ENCODE measurements at regions not wholly inside any gene's neighbourhood (a gene's known extent, or its start where the extent isn't known, plus 50 kb on each side); places are given as distances from the start of the nearest gene placed in this dataset.
"Not testable (repeated sequence)": the region's sequence is repeated elsewhere in the genome, so short reads cannot be mapped to it uniquely, and the experiment has no call there.

DNA sequence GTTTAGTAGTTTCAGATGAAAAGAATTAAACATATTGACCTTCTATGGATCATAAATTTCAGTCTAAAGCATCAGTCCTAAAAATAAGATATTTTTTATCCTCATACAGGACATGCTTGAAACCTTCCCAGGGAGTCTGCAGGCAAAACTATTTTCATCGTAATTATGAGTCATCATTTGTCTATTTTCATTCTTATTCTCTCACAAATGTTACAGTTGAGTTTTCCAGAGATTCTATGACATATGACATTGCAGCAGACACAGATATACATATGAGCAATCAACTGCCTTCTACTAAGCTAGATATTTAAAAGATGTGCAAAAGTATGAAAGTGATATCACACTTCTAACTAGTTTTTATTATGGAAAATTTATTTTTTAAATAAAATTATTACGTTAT lies 398.0 kb downstream of the MAGEB5 start:
- no peak for DNase-seq

GRCh38 chrX:26606971-26607370 lies 391.0 kb downstream of the MAGEB5 start:
- DNase-seq = no peak

DNA sequence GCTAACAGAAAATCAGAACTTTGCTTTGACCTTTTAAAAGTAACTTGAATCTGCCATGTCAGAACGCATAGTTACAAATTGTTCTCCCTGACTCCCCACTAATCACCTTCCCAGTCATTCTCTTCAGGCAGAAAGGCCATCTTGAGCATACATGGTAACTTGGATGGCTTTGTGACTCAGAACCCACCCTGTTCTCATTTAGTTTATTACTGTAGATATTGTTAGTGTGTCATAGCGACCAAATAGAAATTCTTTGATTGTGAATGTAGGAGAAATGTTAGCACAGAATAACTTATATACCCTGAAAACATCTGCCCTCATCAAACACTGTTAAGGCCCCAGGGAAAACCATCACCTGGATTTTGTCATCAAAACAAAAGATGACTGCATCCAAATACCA lies 382.0 kb downstream of the MAGEB5 start:
- no peak for DNase-seq

DNA sequence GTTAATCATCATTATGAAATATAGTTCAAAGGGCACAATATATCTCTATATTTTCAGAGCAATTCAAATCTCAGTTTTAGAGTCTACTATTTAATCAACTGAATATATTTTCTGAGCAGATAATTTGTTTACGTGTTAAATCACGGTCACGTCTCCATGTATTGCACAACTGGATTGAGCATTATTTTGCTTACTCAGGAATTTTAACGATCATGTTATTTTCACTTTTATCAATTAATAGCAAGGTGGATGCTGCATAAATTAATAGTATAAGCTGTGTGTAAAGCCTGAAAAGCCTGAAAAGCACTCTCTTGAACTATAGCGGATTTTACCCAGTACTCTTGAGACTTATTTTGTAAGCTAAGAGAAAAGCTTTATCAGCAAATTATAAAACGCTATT lies 374.9 kb downstream of the MAGEB5 start:
- no peak for DNase-seq

GRCh38 chrX:26586570-26586969 lies 370.6 kb downstream of the MAGEB5 start:
- DNase-seq = peak in 3 of 58 donors; percentile 0

- DNase-seq = no peak
Measured at GRCh38 chrX:26581091-26581490, 365.1 kb downstream of the MAGEB5 start.

GRCh38 chrX:26580021-26580420 lies 364.1 kb downstream of the MAGEB5 start:
- DNase-seq = no peak

DNA sequence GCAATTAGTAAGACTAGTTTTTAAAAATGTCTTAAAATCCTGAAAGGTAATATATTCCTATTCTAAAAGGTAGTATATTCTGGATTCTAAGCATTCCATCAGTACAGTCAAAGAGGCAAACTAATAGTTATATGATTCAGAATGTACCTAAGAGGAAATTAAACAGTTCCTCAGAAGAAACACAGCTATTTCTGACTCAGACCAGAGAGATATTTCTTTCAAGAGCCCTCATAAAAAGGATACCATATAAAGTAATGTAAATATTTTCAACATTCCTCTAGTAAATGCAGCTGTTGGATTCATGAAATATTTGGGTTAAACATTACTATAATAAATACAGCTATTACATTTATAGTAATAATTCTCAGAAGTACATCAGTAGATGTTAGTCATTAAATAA lies 358.3 kb downstream of the MAGEB5 start:
- DNase-seq = no peak

DNA sequence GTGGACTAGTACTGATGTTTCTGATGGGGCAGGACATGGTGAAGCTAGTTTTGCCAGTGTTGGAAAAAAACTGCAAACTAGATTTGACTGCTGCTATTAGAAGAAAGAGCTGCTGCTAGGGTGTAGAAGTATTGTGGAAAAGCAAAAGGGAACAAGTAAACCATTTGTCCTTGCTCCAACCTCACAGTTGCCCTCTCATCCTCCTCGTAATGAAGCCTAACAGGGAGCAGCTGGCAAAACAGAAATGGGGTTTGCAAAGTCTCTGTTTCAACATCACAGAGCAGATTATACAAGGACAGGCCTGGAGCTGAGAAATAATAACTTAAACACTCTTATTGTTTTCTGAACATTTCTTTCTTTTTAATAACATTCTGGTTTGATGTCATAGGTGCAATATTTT lies 346.2 kb downstream of the MAGEB5 start:
- no peak for DNase-seq

GRCh38 chrX:26559855-26560254 lies 343.9 kb downstream of the MAGEB5 start:
- DNase-seq = no peak

- no peak for DNase-seq
Measured at GRCh38 chrX:26558719-26559386, 342.9 kb downstream of the MAGEB5 start.

- DNase-seq = no peak
Measured at GRCh38 chrX:26557691-26558321, 341.8 kb downstream of the MAGEB5 start.

- DNase-seq = not testable (repeated sequence)
Measured at GRCh38 chrX:26525768-26526167, 309.8 kb downstream of the MAGEB5 start.

DNA sequence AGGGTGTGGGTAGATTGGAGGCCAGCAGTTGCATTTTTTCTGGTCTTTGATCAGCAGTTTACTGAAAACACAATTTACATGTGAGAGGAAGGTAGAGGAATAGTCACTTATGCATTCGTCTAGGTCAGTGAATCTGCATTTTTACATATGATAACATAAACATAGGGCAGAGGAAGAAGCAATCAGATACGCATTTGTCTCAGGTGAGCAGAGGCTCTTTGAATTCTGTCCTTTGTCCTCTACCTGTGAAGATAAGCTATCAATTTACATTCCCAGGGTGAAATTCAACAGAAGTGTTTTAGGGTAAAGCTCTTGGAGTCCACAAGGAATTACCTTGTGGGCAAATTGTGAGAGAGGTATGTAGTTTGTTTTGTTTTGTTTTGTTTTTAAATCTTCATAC lies 306.5 kb downstream of the MAGEB5 start:
- no peak for DNase-seq

GRCh38 chrX:26511589-26512363 lies 295.8 kb downstream of the MAGEB5 start:
- DNase-seq = no peak

- no peak for DNase-seq
Measured at GRCh38 chrX:26470941-26471340, 255.0 kb downstream of the MAGEB5 start.

- no peak for DNase-seq
Measured at GRCh38 chrX:26466387-26466786, 250.4 kb downstream of the MAGEB5 start.

- no peak for DNase-seq
Measured at GRCh38 chrX:26445288-26445687, 229.3 kb downstream of the MAGEB5 start.

- DNase-seq = not testable (repeated sequence)
Measured at GRCh38 chrX:26444417-26444816, 228.4 kb downstream of the MAGEB5 start.

DNA sequence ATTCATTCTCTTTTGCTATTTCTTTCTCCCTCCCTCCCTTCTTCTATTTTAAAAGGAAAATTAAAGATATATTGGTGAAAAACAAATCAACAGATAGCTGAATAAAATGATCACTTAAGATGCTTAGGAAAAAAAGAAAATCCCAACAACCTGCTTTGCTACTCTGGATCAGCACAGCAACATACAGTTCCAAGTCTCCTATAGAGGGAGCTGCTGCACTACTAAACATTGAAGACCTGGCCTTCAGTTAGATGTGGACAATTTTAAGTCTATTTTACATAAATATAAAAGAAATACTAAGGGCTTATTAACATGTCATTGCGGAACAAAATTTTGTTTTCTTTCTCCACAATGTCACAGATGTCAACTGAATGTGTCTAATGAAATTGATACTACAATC lies 226.4 kb downstream of the MAGEB5 start:
- DNase-seq = no peak

DNA sequence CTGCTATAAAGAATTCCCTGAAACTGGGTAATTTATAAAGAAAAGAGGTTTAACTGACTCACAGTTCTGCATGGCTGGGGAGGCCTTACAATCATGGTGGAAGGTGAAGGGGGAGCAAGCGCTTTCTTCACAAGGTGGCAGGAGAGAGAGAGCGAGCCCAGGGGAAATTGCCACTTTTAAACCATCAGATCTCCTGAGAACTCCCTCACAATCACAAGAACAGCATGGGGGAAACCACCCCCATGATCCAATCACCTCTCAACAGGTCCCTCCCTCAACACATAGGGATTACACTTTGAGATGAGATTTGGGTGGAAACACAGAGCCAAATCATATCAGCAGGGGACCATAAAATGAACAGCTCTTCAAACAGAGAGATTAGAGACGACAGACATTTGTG lies 198.6 kb downstream of the MAGEB5 start:
- no peak for DNase-seq

DNA sequence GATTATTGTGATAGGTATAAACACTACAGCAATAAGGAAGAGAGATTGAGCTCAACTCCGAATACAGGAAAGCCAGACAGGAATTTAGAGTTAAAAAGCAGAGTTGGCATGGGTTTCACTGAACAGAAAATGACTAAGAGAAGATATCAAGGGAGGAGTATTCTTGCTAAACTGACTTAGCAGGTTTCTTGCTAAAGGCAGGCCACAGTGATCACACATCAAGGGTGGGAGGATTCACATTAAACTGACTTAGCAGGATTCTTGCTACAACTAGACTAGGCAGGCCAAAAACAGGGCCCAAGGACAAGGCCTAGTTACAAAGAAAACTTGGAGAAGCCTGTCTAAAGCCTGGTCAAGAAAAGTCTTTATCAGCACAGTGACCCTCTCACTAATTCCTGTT lies 195.1 kb downstream of the MAGEB5 start:
- DNase-seq = no peak

DNA sequence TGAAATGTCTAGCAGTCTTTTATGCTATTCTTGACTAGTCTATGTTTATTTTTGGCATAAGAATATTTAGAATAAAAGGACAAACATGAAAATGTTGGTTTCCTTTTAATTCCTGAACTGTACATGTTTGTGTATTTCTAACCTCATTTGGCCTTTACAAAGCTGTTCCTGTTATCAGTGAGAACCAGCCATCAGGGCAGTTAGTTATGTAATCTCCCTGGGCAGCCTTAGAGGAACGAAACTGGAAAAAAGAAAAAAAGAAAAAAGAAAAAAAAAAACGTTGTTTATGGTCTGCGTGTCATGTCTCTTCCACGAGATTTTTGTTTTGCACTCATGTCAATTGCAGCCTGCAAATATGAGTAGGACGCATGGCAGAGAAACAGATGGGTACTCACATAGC lies 193.7 kb downstream of the MAGEB5 start:
- DNase-seq = no peak

Measured in anterior cingulate cortex (tissue), 58 donors.